Keratinocyte (primary cell): ENCODE measurements at regions not wholly inside any gene's neighbourhood (a gene's known extent, or its start where the extent isn't known, plus 50 kb on each side); places are given as distances from the start of the nearest gene placed in this dataset.

ENCODE experiments used
- EZH2 ChIP-seq: IDR thresholded peaks from one replicate; pipeline ENCODE4 v1.6.1; 2012; ENCODE audit warnings: inconsistent platforms, mild to moderate bottlenecking, low read length, moderate library complexity
- TF ChIP-seq, protein P1 (sequence below), 3 experiments: IDR thresholded peaks in 1 of 3; conservative IDR thresholded peaks in 1 of 3; optimal IDR thresholded peaks in 1 of 3; 2 replicates in 2 of 3; 3 replicates in 1 of 3; pipeline versions ENCODE3 to v1.5.1; 2011; ENCODE audit warnings: low read length in 3 of 3, mild to moderate bottlenecking in 3 of 3, moderate library complexity in 2 of 3, control low read depth in 1 of 3, inconsistent platforms in 1 of 3; ENCODE audit not compliant: insufficient read depth in 2 of 3; ENCODE audit errors: extremely low read depth in 1 of 3

DNA sequence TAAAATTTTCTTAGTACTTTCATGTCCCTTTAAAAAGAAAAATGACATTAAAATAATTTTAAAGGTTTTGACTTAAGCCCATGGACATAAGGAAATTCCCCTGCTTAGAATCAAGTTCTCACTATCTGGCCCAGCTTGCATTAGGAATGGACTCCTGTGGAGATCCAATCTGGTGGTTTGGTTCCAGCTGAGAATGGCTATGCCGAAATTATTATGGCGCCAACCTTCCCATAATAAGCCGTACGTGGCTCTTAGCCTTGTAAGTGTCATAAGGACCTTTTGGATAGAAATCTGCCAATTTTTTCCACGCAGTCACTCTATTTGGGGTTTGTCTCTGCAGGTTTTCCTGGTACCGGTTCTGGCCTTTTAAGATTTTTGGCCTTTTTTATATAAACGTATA is 262.1 kb upstream of the MAF start:
- TF ChIP-seq, protein P1, sequence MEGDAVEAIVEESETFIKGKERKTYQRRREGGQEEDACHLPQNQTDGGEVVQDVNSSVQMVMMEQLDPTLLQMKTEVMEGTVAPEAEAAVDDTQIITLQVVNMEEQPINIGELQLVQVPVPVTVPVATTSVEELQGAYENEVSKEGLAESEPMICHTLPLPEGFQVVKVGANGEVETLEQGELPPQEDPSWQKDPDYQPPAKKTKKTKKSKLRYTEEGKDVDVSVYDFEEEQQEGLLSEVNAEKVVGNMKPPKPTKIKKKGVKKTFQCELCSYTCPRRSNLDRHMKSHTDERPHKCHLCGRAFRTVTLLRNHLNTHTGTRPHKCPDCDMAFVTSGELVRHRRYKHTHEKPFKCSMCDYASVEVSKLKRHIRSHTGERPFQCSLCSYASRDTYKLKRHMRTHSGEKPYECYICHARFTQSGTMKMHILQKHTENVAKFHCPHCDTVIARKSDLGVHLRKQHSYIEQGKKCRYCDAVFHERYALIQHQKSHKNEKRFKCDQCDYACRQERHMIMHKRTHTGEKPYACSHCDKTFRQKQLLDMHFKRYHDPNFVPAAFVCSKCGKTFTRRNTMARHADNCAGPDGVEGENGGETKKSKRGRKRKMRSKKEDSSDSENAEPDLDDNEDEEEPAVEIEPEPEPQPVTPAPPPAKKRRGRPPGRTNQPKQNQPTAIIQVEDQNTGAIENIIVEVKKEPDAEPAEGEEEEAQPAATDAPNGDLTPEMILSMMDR (optimal IDR thresholded peaks at IDR 0.05 in 1 of 3, IDR thresholded peaks at IDR 0.05 in 1 of 3, conservative IDR thresholded peaks at IDR 0.05 in 1 of 3; ENCODE audit: extremely low read depth in 1 of 3, insufficient read depth in 2 of 3, low read length in 3 of 3) = no peak
- no peak for TF ChIP-seq EZH2
